Lower lobe of right lung (tissue), 2 donors: ENCODE measurements at regions not wholly inside any gene's neighbourhood (a gene's known extent, or its start where the extent isn't known, plus 50 kb on each side); places are given as distances from the start of the nearest gene placed in this dataset.
"Not testable (repeated sequence)": the region's sequence is repeated elsewhere in the genome, so short reads cannot be mapped to it uniquely, and the experiment has no call there.

Experiments used
- ATAC-seq, 2 donors: fragments of 200-7000 bp; cut with Tn5 transposase; one replicate each; pipeline ENCODE4 v1.9.1; 2020 to 2022; ENCODE audit warnings: mild to moderate bottlenecking in 2 of 2, moderate library complexity in 2 of 2
- DNase-seq: peaks from one replicate; pipeline ENCODE4 v3.0.0-alpha.2; 2020
- H3K27ac ChIP-seq: fragments of 200-600 bp; one replicate; pipeline ENCODE4 v1.8.0; 2022
- H3K27me3 ChIP-seq: fragments of 200-600 bp; one replicate; pipeline ENCODE4 v1.8.0; 2022; ENCODE audit warnings: low read depth
- H3K36me3 ChIP-seq: fragments of 200-600 bp; one replicate; pipeline ENCODE4 v1.8.0; 2022; ENCODE audit warnings: mild to moderate bottlenecking
- H3K4me1 ChIP-seq: fragments of 200-600 bp; one replicate; pipeline ENCODE4 v1.8.0; 2022
- H3K4me3 ChIP-seq: fragments of 200-600 bp; one replicate; pipeline ENCODE4 v1.8.0; 2022; ENCODE audit warnings: mild to moderate bottlenecking
- H3K9me3 ChIP-seq: fragments of 200-600 bp; one replicate; pipeline ENCODE4 v1.8.0; 2022
- intact Hi-C: fragments of 100-400 bp; cut with DNase I; formaldehyde crosslinking; loops from one replicate; pipeline ENCODE4 v1.11.0; 2022
- donor health status: DM: no; HTN: yes; CAD: no; lungs with severe emphysema.

DNA sequence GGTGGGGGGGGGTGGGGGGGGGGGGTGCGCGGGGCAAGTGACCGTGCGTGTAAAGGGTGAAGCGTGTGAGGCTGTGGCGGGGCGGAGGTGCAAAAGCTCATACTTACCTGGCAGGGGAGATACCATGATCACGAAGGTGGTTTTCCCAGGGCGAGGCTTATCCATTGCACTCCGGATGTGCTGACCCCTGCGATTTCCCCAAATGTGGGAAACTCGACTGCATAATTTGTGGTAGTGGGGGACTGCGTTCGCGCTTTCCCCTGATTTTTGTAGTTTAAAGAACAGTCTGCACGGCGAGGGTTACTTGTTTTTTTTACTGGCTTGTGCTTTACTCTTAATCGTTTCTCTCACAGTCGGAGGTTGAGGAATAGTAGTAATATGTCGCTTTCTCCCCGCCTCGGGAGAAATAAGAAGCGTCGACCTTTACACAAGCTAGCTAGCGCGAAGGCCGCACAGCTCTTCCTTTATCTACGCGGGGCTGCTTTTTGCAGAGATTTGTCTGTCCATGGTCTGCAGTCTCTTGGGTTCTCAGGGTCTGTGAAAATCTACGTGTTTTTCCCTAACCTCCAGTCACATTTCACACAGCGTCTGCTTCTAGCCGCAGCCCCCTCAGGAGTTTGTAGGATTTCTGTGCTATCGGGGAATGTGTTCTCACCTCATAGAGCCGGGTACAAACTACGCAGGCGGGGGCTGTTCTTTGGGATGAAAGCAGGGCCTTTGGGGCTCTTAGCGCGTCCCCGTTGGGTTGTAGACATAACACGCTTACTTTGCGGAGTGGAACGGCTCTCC, 148.1 kb upstream of the NOTCH2NLA start:
- H3K36me3 ChIP-seq, H3K4me1 ChIP-seq, H3K9me3 ChIP-seq, intact Hi-C loops, H3K27me3 ChIP-seq: not testable (repeated sequence)
- DNase-seq (peak; percentile 68), ATAC-seq (peak; percentile 94)
- Histone ChIP-seq H3K27ac (peak overlapping the region; percentile 94), H3K4me3 (peak overlapping the region; percentile 50)

DNA sequence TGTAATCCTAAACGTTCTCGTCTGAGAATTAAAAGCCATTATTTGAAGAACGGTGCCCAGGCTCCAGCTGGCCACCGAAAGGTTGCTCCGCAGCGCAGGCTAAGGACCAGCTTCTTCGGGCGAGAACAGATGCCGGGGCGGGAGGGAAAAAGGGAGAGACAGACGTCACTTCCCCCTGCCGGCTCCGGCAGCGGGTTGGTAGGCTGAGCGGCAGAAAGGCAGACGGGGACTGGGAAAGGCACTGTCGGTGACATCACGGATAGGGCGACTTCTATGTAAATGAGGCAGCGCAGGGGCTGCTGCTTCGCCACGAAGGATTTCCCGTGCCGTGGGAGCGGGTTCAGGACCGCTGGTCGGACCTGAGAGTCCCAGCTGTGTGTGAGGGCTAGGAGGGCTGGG, 147.5 kb upstream of the NOTCH2NLA start:
- H3K27me3 ChIP-seq, H3K9me3 ChIP-seq, H3K36me3 ChIP-seq, H3K4me1 ChIP-seq, intact Hi-C loops: not testable (repeated sequence)
- DNase-seq (peak; percentile 91), ATAC-seq (peak; percentile 88 to 91)
- Histone ChIP-seq H3K27ac (peak overlapping the region; percentile 62), H3K4me3 (peak overlapping the region; percentile 42)

DNA sequence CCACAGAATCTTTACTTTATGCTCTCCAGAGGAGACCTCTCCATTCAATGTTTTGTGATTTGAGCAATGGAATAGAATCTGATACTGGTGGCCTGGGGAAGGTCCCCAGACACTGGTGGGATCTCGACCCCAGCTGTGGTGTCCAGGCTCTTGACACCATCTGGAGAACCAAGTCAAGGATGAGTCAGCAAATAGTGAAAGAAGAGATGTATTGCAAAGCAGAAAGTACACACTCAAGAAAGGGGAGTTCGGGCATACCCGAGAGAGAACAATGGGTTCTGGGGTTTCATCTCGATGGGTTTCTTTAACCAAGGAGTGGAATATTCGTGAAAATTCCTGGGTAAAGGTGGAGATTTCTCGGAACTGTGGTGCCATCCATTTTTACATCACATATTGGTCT, 146.3 kb upstream of the NOTCH2NLA start:
- H3K4me3 ChIP-seq, H3K27ac ChIP-seq, H3K4me1 ChIP-seq, ATAC-seq, DNase-seq, H3K36me3 ChIP-seq, intact Hi-C loops, H3K9me3 ChIP-seq, H3K27me3 ChIP-seq: not testable (repeated sequence)

GRCh38 chr1:146369940-146370339, 141.1 kb upstream of the NOTCH2NLA start:
- H3K27me3 ChIP-seq, H3K9me3 ChIP-seq, ATAC-seq, H3K4me1 ChIP-seq, H3K36me3 ChIP-seq, intact Hi-C loops: not testable (repeated sequence)
- peak; percentile 59 for DNase-seq
- Histone ChIP-seq H3K27ac (peak overlapping the region; percentile 73), H3K4me3 (peak overlapping the region; percentile 50)

- H3K27ac ChIP-seq, ATAC-seq, intact Hi-C loops, H3K27me3 ChIP-seq, DNase-seq, H3K9me3 ChIP-seq, H3K4me3 ChIP-seq, H3K4me1 ChIP-seq, H3K36me3 ChIP-seq: not testable (repeated sequence)
Observed at GRCh38 chr1:146355373-146355772, 126.6 kb upstream of the NOTCH2NLA start.

- H3K27me3 ChIP-seq, H3K4me1 ChIP-seq, H3K27ac ChIP-seq, DNase-seq, intact Hi-C loops, H3K9me3 ChIP-seq, ATAC-seq, H3K36me3 ChIP-seq, H3K4me3 ChIP-seq: not testable (repeated sequence)
Observed at GRCh38 chr1:146326863-146327262, 98.0 kb upstream of the NOTCH2NLA start.

DNA sequence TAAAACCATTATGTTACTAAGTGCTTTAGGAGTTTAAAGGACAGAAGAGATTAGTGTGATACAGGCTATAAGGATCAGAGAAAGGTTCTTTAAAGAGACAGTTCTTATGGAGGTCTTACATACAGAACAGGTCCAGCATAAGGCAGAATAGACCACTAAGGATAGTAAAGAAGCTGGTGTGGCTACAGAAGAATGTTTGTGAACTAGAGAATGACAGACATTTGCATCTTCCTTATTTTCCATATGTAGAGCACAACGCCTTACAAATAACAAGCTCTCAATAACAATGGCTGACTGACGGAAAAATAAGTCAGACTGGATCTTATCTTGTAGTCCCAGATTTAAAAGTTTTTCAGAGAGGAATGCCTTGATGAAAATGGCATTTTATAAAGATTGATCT, 95.6 kb upstream of the NOTCH2NLA start:
- DNase-seq, ATAC-seq, intact Hi-C loops, H3K4me3 ChIP-seq, H3K36me3 ChIP-seq, H3K27ac ChIP-seq, H3K4me1 ChIP-seq, H3K27me3 ChIP-seq, H3K9me3 ChIP-seq: not testable (repeated sequence)

DNA sequence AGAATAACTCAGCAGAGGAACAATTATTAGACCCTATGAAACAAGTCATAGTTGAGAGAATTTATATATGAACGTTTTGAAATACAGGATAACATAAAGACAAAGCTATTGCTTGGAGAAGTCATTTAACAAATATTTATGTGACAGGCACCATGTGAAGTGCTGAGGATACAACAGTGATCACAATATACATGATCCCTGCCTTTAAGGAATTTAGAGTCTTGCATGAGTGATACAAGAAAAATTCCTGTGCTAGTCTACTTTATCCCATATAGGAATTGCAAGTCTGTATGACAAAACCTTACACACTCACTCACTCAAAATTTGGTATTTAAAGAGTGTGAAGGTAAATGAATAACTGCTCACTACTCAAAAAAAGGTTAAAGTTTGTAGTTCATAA, 94.5 kb upstream of the NOTCH2NLA start:
- H3K4me3 ChIP-seq, ATAC-seq, H3K36me3 ChIP-seq, H3K27ac ChIP-seq, DNase-seq, H3K9me3 ChIP-seq, intact Hi-C loops, H3K27me3 ChIP-seq, H3K4me1 ChIP-seq: not testable (repeated sequence)

DNA sequence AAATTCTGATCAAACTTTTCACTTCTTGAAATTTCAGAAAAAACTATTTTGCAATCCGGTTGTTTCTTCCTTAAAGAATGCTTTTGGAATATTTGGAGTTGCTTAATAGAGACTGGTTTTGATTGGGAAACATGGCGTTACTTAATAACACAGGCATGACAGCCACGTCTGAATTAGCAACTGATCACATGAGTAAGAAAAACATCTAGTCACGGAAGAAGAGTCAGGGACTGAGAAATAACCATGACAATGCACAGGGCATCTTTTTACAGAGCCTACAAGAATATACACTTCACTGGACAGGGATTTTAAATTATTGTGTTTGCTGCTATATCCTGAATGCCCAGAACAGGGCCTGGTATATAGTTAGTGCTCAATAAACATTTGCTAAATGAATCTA, 94.1 kb upstream of the NOTCH2NLA start:
- H3K36me3 ChIP-seq, DNase-seq, H3K4me1 ChIP-seq, intact Hi-C loops, H3K9me3 ChIP-seq, H3K27me3 ChIP-seq, H3K27ac ChIP-seq, H3K4me3 ChIP-seq: not testable (repeated sequence)
- peak; percentile 83 to 86 for ATAC-seq

GRCh38 chr1:146318715-146319114, 89.9 kb upstream of the NOTCH2NLA start:
- intact Hi-C loops, H3K9me3 ChIP-seq, H3K36me3 ChIP-seq, H3K4me1 ChIP-seq, H3K27me3 ChIP-seq, H3K4me3 ChIP-seq, DNase-seq, H3K27ac ChIP-seq: not testable (repeated sequence)
- peak in 1 of 2 donors; percentile 54 for ATAC-seq

GRCh38 chr1:146317785-146318184, 89.0 kb upstream of the NOTCH2NLA start:
- H3K27ac ChIP-seq, H3K36me3 ChIP-seq, ATAC-seq, DNase-seq, H3K27me3 ChIP-seq, H3K4me3 ChIP-seq, H3K9me3 ChIP-seq, intact Hi-C loops, H3K4me1 ChIP-seq: not testable (repeated sequence)

DNA sequence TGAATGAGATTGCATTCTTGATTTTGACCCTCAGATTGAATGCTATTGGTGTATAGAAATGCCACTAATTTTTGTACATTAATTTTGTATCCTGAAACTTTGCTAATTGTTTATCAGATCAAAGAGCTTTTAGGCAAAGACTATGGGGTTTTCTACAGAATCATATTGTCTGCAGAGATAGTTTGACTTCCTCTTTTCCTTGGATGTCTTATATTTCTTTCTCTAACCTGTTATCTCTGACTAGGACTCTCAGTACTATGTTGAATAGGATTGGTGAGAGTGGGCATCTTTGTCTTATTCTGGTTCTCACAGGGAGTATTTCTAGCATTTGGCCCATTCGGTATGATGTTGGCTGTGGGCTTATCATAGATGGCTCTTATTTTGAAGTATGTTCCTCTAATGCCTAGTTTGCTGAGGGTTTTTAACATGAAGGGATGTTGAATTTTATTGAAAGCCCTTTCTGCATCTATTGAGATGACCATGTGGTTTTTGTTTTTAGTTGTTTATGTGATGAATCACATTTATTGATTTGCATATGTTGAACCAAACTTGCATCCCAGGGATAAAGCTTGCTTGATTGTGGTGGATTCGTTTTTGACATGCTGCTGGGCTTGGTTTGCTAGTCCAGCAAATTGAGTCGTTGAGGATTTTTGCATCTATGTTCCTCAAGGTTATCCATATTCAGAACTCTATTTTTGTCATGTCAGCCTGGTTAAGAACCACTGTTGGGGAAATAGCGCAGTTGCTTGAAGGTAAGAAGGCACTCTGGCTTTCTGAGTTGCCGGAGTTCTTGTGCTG, 85.8 kb upstream of the NOTCH2NLA start:
- H3K36me3 ChIP-seq, ATAC-seq, intact Hi-C loops: not testable (repeated sequence)

DNA sequence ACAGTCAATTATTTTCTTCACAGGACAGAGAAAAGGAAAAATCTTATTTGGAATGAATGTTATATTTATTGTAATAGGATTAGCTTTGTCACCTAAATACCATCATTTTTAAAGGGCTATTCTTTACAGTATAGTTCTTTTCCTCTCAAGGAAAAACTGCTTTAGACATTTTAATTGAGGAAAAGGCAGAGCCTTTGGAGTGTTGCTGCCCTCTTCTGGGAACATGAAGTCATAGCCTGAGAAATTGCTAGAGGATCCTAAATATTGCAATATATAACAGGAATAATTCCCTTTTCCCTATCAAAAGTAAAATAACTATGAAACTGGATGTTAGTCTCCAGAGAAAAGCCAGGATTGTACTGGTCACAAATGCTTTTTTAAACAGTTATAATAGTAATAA, 81.8 kb upstream of the NOTCH2NLA start:
- H3K4me1 ChIP-seq, H3K4me3 ChIP-seq, H3K27me3 ChIP-seq, intact Hi-C loops, H3K27ac ChIP-seq, H3K36me3 ChIP-seq, DNase-seq, H3K9me3 ChIP-seq: not testable (repeated sequence)
- ATAC-seq = peak; percentile 57 to 67

More for the DNA sequence above, 85.8 kb upstream of the NOTCH2NLA start:
- H3K27me3 ChIP-seq, DNase-seq, H3K27ac ChIP-seq, H3K9me3 ChIP-seq, H3K4me1 ChIP-seq, H3K4me3 ChIP-seq: not testable (repeated sequence)

GRCh38 chr1:146309427-146309826, 80.6 kb upstream of the NOTCH2NLA start:
- H3K27me3 ChIP-seq, H3K4me1 ChIP-seq, H3K36me3 ChIP-seq, DNase-seq, H3K4me3 ChIP-seq, H3K27ac ChIP-seq, H3K9me3 ChIP-seq, intact Hi-C loops: not testable (repeated sequence)
- ATAC-seq = peak; percentile 84 to 88
